Right atrium auricular region (tissue), 2 donors: ENCODE measurements at regions not wholly inside any gene's neighbourhood (a gene's known extent, or its start where the extent isn't known, plus 50 kb on each side); places are given as distances from the start of the nearest gene placed in this dataset.

Experiments
- DNase-seq: peaks from one replicate; pipeline ENCODE4 v3.0.0-alpha.2; 2019; ENCODE audit warnings: low spot score
- H3K27ac ChIP-seq, 2 donors: fragments of 200-600 bp; sonication (generic); 1 replicate in 1 of 2; 2 replicates in 1 of 2; pipeline ENCODE4 v1.5.1; 2016 to 2019
- H3K27me3 ChIP-seq, 2 donors: fragments of 200-600 bp; sonication (generic); one replicate each; pipeline versions ENCODE4 v1.5.1 to v1.6.0; 2017 to 2019
- H3K36me3 ChIP-seq: fragments of 200-600 bp; sonication (generic); one replicate; pipeline ENCODE4 v1.5.1; 2016
- H3K4me1 ChIP-seq, 2 donors: fragments of 200-600 bp; sonication (generic); one replicate each; pipeline versions ENCODE4 v1.5.1 to v1.6.0; 2017 to 2019
- H3K4me3 ChIP-seq, 2 donors: fragments of 200-600 bp; sonication (generic); 1 replicate in 1 of 2; 2 replicates in 1 of 2; pipeline ENCODE4 v1.5.1; 2017 to 2019; ENCODE audit warnings: mild to moderate bottlenecking in 1 of 2, moderate library complexity in 1 of 2
- H3K9me3 ChIP-seq, 2 donors: fragments of 200-600 bp; sonication (generic); one replicate each; pipeline ENCODE4 v1.5.1; 2019
- CTCF ChIP-seq, 2 donors: fragments of 200-600 bp; sonication (generic); IDR thresholded peaks; one replicate each; pipeline ENCODE4 v1.5.1; 2019; ENCODE audit warnings: antibody characterized with exemption in 2 of 2

- no peak overlapping the region for H3K4me3 ChIP-seq
- no peaks in the 10 kb centered on the region for H3K36me3 ChIP-seq
- H3K27ac ChIP-seq = no peak overlapping the region
- H3K4me1 ChIP-seq = no peaks in the 10 kb centered on the region
- no peak for TF ChIP-seq CTCF (IDR thresholded peaks at IDR 0.05)
- no peaks in the 10 kb centered on the region for H3K9me3 ChIP-seq
- DNase-seq = no peak
- H3K27me3 ChIP-seq = no peaks in the 10 kb centered on the region
Measured at GRCh38 chr6:106748547-106749207, 119.3 kb downstream of the QRSL1 start.

GRCh38 chr6:106747139-106747538 lies 117.8 kb downstream of the QRSL1 start:
- TF ChIP-seq CTCF (IDR thresholded peaks at IDR 0.05) = no peak
- DNase-seq = no peak

GRCh38 chr6:106746652-106747051 lies 117.3 kb downstream of the QRSL1 start:
- DNase-seq = no peak
- no peak for TF ChIP-seq CTCF (IDR thresholded peaks at IDR 0.05)
- Histone ChIP-seq H3K4me3 (no peak overlapping the region), H3K27me3 (no peaks in the 10 kb centered on the region), H3K9me3 (no peaks in the 10 kb centered on the region), H3K27ac (no peak overlapping the region), H3K4me1 (no peaks in the 10 kb centered on the region), H3K36me3 (no peaks in the 10 kb centered on the region)

More at GRCh38 chr6:106747139-106747538, 117.8 kb downstream of the QRSL1 start:
- Histone ChIP-seq H3K27ac (no peak overlapping the region), H3K9me3 (no peaks in the 10 kb centered on the region), H3K4me1 (no peaks in the 10 kb centered on the region), H3K27me3 (no peaks in the 10 kb centered on the region), H3K4me3 (no peak overlapping the region), H3K36me3 (no peaks in the 10 kb centered on the region)

GRCh38 chr6:106745824-106746582 lies 116.6 kb downstream of the QRSL1 start:
- no peaks in the 10 kb centered on the region for H3K4me1 ChIP-seq
- no peaks in the 10 kb centered on the region for H3K9me3 ChIP-seq
- no peak for TF ChIP-seq CTCF (IDR thresholded peaks at IDR 0.05)
- H3K4me3 ChIP-seq = no peak overlapping the region
- no peaks in the 10 kb centered on the region for H3K27me3 ChIP-seq
- no peak overlapping the region for H3K27ac ChIP-seq
- no peaks in the 10 kb centered on the region for H3K36me3 ChIP-seq
- no peak for DNase-seq

GRCh38 chr6:106745197-106745770 lies 115.9 kb downstream of the QRSL1 start:
- Histone ChIP-seq H3K9me3 (no peaks in the 10 kb centered on the region), H3K27ac (no peak overlapping the region), H3K27me3 (no peaks in the 10 kb centered on the region), H3K4me3 (no peak overlapping the region), H3K4me1 (no peaks in the 10 kb centered on the region), H3K36me3 (no peaks in the 10 kb centered on the region)
- no peak for TF ChIP-seq CTCF (IDR thresholded peaks at IDR 0.05)
- DNase-seq = no peak
